ENCODE measurements at regions not wholly inside any gene's neighbourhood (a gene's known extent, or its start where the extent isn't known, plus 50 kb on each side); places are given as distances from the start of the nearest gene placed in this dataset.

GRCh38 chr2:48118895-48119294, 195.6 kb upstream of the FOXN2 start (continued):
- no peak for TF ChIP-seq CTCF (conservative IDR thresholded peaks at IDR 0.05; ENCODE audit: low read depth in 2 of 2)

DNA sequence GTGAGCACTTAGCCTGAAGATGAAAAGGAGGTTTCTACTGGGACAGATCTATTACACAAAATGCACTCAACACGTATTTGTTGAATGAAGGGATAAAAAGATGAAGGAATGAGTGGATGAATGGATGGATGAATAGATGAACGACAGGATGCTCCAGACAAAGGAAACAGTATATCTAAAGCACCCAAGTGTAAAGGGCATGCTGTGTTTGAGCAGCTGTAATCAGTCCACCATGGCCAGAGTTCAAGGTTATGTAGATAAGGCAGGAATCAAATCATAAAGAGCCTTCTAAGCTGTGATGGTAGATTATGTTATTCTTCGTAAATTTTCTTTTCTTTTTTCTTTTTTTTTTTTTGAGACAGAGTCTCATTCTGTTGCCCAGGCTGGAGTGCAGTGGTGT, 194.4 kb upstream of the FOXN2 start:
- H3K4me2 ChIP-seq, result no peak overlapping the region
- no peak overlapping the region for H3K27ac Mint-ChIP-seq
- no peaks in the 10 kb centered on the region for H3K79me2 ChIP-seq (replicated peaks; ENCODE audit: insufficient read depth)
- 0 out of 2 replicates have a peak, but pooled peaks cover 9% of the 10 kb centered on the region for H3K9me2 ChIP-seq (ENCODE audit: insufficient read depth)
- ATAC-seq, result no peak
- H3K27me3 Mint-ChIP-seq (ENCODE audit: insufficient read depth, low read depth, poor library complexity), result peaks cover 4% of the 10 kb centered on the region
- H3K4me3 ChIP-seq, result no peak overlapping the region
- no peaks in the 10 kb centered on the region; the same call in 1 of the 2 replicates for H3K36me3 ChIP-seq (ENCODE audit: insufficient read depth)
- H3K4me3 Mint-ChIP-seq, result no peak overlapping the region
- H3F3A ChIP-seq (replicated peaks; ENCODE audit: low read depth), result no peaks in the 10 kb centered on the region
- no peaks in the 10 kb centered on the region for H4K20me1 ChIP-seq (replicated peaks; ENCODE audit: insufficient read depth)
- H2AFZ ChIP-seq, result no peak overlapping the region
- H3K4me1 Mint-ChIP-seq, result no peaks in the 10 kb centered on the region
- no peaks in the 10 kb centered on the region for H3K27me3 ChIP-seq (ENCODE audit: insufficient read depth)
- H3K36me3 Mint-ChIP-seq (ENCODE audit: low read depth), result no peaks in the 10 kb centered on the region
- no peaks in the 10 kb centered on the region for H3K9me3 Mint-ChIP-seq
- no peaks in the 10 kb centered on the region for H3K4me1 ChIP-seq (ENCODE audit: insufficient read depth)
- TF ChIP-seq ZNF114 (CRISPR knock-in tag; IDR thresholded peaks at IDR 0.05) (no peak), REST (IDR thresholded peaks at IDR 0.05; ENCODE audit: unreplicated experiment) (no peak), NANOG (IDR thresholded peaks at IDR 0.05; ENCODE audit: borderline replicate concordance) (no peak), EZH2phosphoT487 (IDR thresholded peaks at IDR 0.05; ENCODE audit: unreplicated experiment) (no peak)
- no peak overlapping the region for H3K27ac ChIP-seq (ENCODE audit: low read depth)
- DNase-seq (ENCODE audit: low spot score), result no peak

- Histone ChIP-seq H3K79me2 (replicated peaks; ENCODE audit: insufficient read depth) (no peaks in the 10 kb centered on the region), H3K27ac (ENCODE audit: low read depth) (no peak overlapping the region), H3K27me3 (ENCODE audit: insufficient read depth) (no peaks in the 10 kb centered on the region), H3K9me2 (ENCODE audit: insufficient read depth) (0 out of 2 replicates have a peak, but pooled peaks cover 9% of the 10 kb centered on the region), H3K4me2 (no peak overlapping the region), H3K4me3 (no peak overlapping the region), H3K36me3 (ENCODE audit: insufficient read depth) (no peaks in the 10 kb centered on the region; the same call in 1 of the 2 replicates), H3K4me1 (ENCODE audit: insufficient read depth) (no peaks in the 10 kb centered on the region), H3F3A (replicated peaks; ENCODE audit: low read depth) (no peaks in the 10 kb centered on the region), H4K20me1 (replicated peaks; ENCODE audit: insufficient read depth) (no peaks in the 10 kb centered on the region), H2AFZ (no peak overlapping the region)
- Mint-ChIP-seq H3K27me3 (ENCODE audit: insufficient read depth, low read depth, poor library complexity) (peaks cover 4% of the 10 kb centered on the region), H3K4me1 (no peaks in the 10 kb centered on the region), H3K27ac (no peak overlapping the region), H3K9me3 (no peaks in the 10 kb centered on the region), H3K4me3 (no peak overlapping the region), H3K36me3 (ENCODE audit: low read depth) (no peaks in the 10 kb centered on the region)
- ATAC-seq (no peak), DNase-seq (ENCODE audit: low spot score) (no peak)
- TF ChIP-seq EZH2phosphoT487 (IDR thresholded peaks at IDR 0.05; ENCODE audit: unreplicated experiment) (no peak), CREB1 (CRISPR knock-in tag; IDR thresholded peaks at IDR 0.05; ENCODE audit: low read depth) (no peak), JUNB (IDR thresholded peaks at IDR 0.05; ENCODE audit: unreplicated experiment) (no peak), POLR2AphosphoS5 (IDR thresholded peaks at IDR 0.05; ENCODE audit: low read depth) (no peak), REST (IDR thresholded peaks at IDR 0.05; ENCODE audit: unreplicated experiment) (no peak), ZNF114 (CRISPR knock-in tag; IDR thresholded peaks at IDR 0.05) (no peak), EZH2 (IDR thresholded peaks at IDR 0.05; ENCODE audit: low read depth, unreplicated experiment) (no peak), CTCF (conservative IDR thresholded peaks at IDR 0.05; ENCODE audit: low read depth in 2 of 2) (no peak)
- TF ChIP-seq, protein P1, sequence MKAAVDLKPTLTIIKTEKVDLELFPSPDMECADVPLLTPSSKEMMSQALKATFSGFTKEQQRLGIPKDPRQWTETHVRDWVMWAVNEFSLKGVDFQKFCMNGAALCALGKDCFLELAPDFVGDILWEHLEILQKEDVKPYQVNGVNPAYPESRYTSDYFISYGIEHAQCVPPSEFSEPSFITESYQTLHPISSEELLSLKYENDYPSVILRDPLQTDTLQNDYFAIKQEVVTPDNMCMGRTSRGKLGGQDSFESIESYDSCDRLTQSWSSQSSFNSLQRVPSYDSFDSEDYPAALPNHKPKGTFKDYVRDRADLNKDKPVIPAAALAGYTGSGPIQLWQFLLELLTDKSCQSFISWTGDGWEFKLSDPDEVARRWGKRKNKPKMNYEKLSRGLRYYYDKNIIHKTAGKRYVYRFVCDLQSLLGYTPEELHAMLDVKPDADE (IDR thresholded peaks at IDR 0.05), result no peak
These were observed 193.7 kb upstream of the FOXN2 start for GRCh38 chr2:48120759-48121242.

Measured in GM23338 (cell line).